ENCODE measurements at regions not wholly inside any gene's neighbourhood (a gene's known extent, or its start where the extent isn't known, plus 50 kb on each side); places are given as distances from the start of the nearest gene placed in this dataset.
"Not testable (repeated sequence)": the region's sequence is repeated elsewhere in the genome, so short reads cannot be mapped to it uniquely, and the experiment has no call there.

- DNase-seq (ENCODE audit: low read depth), result no peak
These were observed 675.9 kb upstream of the ZNF608 start for GRCh38 chr5:125422342-125422741.

- no peak for DNase-seq (ENCODE audit: low read depth)
These were observed 678.1 kb upstream of the ZNF608 start for GRCh38 chr5:125424402-125425141.

DNA sequence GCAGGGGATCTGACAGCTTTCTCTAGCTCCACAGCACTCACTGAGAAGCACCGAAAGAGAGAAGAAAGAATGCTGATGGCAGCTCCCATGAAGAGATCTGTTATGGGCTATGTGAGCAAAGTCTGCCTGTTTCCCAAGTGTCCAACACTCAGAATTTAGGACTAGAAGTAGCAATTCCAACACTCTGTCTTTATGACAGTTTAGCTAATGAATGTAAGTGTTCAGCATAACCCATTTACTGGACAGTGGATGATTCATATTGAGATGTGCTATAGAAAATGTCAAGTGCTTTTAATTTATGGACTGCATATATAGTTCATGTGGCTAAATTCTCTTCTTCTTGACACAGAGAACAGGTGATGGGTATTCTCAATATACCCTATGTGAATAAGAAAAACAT, 683.1 kb upstream of the ZNF608 start:
- DNase-seq (ENCODE audit: low read depth), result no peak

- no peak for DNase-seq (ENCODE audit: low read depth)
These were observed 687.0 kb upstream of the ZNF608 start for GRCh38 chr5:125433457-125433856.

- no peak for DNase-seq (ENCODE audit: low read depth)
These were observed 692.8 kb upstream of the ZNF608 start for GRCh38 chr5:125439243-125439642.

DNA sequence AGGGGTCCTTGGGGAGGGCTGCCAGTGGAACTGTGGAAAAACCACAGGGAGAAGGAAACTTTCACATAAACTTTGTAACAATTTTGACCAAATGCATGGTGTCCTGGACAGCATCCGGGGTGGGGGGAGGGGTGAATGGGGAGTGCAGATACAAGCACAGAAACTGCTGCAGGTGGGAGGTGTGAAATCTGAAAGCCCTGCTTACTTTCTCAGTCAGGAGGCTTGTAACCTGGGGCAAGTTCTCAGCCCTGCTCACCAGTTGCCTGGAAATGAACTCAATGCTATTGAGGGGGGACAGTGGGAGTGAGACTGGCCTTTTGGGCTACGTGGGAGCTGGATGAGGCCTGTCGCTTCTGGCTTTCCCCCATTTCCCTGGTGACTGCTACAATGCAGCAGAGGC, 694.5 kb upstream of the ZNF608 start:
- no peak for DNase-seq (ENCODE audit: low read depth)

DNA sequence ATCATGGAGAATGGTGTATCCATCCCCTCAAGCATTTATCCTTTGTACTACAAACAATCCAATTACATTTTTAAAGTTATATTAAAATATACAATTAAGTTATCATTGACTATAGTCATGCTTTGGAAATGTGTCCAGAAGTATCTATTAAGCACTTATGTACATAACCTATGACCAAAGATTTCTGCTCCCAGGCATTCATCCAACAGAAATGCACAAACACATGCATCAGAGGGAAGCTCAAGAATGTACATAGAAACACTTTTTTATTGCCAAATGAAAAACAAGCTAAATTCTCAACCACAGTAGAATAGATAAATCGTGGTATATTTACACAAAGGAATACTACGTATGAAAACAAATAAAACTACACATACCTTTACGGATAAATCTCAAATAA, 700.5 kb upstream of the ZNF608 start:
- no peak for DNase-seq (ENCODE audit: low read depth)

- DNase-seq (ENCODE audit: low read depth), result no peak
These were observed 704.3 kb upstream of the ZNF608 start for GRCh38 chr5:125450771-125451170.

GRCh38 chr5:125451622-125452021, 705.2 kb upstream of the ZNF608 start:
- no peak for DNase-seq (ENCODE audit: low read depth)

DNA sequence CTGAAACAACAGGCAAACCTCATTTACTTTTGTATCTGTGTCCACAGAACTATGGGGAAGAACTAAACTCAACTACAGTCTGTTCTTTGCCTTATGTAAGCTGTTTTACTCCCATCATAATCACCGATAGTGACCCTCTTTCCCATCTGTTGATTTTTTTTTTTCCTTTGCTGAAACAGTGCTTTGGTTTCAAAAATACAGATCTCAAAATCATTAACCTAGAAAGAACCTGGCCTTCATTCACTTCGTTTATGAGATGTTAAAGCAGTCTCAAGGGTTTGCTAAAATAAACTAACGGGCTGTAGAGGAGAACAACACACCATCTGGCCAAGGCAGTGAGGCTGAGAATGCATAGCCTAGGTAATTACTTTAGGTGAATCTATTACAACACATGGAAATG, 706.6 kb upstream of the ZNF608 start:
- no peak for DNase-seq (ENCODE audit: low read depth)

DNA sequence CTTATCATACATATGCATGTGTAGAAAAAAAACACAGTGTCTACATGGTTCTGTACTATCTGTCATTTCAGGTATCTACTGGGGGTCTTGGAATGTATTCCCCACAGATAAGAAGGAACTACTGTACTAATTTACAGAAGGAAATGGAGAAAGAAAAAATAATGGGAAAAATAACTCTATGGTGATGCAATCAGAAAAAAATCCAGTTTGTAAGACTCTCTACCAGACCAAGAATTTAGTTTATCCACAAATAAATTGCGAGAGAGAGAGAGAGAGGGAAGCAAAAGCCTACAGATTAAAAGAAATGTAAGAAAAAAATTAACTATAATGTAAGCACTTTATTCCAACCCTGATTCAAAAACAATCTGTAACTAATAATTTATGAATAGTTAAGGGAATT, 708.6 kb upstream of the ZNF608 start:
- no peak for DNase-seq (ENCODE audit: low read depth)

- not testable (repeated sequence) for DNase-seq (ENCODE audit: low read depth)
These were observed 709.6 kb upstream of the ZNF608 start for GRCh38 chr5:125456005-125456404.

DNA sequence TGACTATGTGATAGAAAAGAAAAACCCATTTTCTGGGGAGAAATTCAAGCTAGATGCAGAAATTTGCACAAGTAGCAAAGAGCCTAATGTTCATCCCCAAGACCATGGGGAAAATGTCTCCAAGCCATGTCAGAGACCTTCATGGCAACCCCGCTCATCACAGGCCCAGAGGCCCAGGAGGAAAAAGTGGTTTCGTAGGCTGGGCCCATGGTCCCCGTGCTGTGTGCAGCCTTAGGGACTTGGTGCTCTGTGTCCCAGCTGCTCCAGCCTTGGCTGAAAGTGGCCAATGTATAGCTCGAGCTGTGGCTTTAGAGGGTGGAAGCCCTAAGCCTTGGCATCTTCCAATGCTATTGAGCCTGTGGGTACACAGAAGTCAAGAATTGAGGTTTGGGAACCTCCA, 711.2 kb upstream of the ZNF608 start:
- no peak for DNase-seq (ENCODE audit: low read depth)

DNA sequence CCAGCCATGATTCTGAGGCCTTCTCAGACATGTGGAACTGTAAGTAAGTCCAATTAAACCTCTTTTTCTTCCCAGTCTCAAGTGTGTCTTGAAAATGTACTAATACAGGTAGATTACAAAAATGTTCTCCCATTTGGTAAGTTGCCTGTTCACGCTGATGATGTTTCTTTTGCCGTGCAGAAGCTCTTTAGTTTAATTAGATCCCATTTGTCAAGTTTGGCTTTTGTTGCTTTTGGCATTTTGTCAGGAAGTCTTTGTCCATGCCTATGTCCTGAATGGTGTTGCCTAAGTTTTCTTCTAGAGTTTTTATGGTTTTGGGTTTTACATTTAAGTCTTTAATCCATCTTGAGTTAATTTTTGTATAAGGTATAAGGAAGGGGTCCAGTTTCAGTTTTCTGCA, 712.5 kb upstream of the ZNF608 start:
- DNase-seq (ENCODE audit: low read depth), result not testable (repeated sequence)

DNA sequence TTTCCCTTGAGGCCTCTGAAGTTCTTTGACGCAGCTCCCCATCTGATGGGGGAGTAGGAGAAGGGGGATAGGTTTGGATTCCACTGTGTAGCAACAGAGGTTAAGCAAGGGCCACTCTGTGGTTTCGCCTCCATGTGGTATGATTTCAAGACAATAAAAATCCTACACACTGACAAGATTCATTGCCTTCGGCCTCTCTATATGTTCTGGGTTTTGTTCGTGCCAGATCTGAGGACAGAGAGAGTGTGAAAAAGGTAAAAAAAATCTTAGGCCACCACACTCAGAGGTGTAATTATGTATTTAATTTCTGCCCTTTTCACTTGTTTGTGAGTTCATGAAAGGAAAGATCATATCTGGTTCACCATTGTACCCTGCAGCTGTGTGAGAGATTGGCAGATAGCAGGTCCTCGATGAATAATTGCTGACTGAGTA, 715.2 kb upstream of the ZNF608 start:
- no peak for DNase-seq (ENCODE audit: low read depth)

- DNase-seq (ENCODE audit: low read depth), result no peak
These were observed 717.1 kb upstream of the ZNF608 start for GRCh38 chr5:125463466-125464092.

- DNase-seq (ENCODE audit: low read depth), result no peak
These were observed 718.5 kb upstream of the ZNF608 start for GRCh38 chr5:125464847-125465432.

DNA sequence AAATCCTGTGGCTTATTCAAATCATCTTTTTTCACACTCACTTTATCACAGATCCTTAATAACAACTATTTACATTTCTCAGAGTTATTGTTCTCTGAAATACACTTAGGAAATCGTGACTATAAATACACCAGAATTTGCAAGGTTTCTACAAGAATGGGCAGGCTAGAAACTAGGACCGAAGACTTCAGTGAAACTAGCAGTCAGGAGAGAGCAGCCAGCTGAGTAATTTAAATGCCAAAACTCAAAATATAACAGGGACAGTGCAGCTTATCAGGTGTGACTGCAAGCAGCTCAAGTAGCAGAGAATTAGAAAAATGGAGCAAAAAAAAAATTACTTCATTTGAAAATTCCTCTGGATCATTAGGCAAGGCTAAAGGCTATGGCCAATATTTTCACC, 719.3 kb upstream of the ZNF608 start:
- no peak for DNase-seq (ENCODE audit: low read depth)

- DNase-seq (ENCODE audit: low read depth), result no peak
These were observed 720.8 kb upstream of the ZNF608 start for GRCh38 chr5:125467222-125467621.

DNA sequence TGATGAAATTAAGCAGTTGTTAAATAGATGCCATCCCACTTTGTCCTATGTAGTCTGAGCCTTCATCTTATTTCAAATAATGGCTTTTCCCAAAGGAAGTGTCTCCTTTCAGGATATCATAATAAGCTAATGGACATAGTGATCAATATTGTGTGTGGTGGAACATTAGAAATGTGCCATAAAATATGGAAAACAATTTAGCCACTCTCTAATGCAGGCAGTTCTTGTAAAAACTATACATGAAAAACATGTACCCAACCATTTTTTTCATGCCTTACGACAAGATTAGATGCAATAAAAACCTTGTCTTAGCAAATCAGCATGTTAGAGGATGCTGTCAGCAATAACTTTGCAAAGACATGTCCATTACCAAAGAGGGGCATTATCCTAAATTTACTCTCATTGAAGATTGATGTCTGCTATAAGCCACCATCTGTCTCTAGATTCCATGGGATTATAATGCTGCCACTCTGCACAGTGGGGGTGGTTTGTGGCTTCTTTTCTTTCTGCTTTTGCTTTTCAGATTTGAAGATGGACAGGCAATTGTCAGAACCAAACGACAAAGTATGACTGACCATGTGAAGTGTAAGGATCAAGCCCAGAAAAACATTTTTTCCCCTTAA, 724.0 kb upstream of the ZNF608 start:
- DNase-seq (ENCODE audit: low read depth), result no peak

DNA sequence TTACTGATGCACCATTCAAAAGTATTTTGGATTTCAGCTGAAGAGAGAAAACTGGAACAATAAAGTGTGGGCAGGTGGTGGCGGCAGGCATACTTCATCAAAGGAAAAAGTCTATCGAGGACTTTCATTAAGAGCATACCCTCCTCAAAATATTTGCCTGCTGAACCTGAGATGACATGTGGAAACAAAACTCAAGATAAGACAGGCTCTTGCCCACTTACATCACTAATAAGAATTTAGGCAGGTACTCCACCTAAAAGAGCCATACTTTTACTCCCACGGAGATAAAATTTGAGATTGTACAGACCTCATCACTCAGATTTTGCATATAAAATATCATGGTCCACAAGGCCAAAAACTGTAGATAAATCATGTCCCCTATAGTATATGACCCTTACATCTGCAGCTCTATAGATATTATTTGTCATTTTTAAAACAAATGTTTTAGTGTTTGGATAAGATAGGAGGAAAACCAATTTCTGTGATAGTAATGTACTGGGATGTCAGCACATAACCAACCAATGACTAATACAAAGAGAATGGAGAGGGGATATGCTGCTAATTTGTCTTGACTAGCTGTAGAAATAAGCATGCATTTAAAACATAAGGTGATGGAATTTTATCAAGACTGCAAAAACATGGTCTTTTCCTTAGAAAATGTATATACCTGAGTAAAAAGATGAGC, 730.6 kb upstream of the ZNF608 start:
- DNase-seq (ENCODE audit: low read depth), result no peak

DNA sequence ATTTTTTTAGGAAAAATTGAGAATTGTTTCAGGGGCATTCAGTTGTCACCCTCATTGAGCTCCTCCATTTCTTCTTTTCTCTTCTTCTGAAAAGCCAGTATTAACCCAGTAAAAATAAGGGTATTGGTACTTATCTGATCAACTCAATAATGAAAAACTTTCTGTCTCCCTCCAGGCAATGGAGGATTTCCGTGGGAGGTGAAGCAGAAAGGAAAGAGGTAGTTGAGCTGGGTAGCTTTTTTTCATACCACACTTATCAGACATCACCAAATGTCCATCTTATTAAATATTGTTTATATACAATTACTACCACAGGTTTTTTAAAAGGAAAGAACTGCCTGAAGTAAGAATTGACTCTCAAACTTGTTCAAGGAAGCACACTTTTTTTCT, 731.1 kb upstream of the ZNF608 start:
- DNase-seq (ENCODE audit: low read depth), result no peak

DNA sequence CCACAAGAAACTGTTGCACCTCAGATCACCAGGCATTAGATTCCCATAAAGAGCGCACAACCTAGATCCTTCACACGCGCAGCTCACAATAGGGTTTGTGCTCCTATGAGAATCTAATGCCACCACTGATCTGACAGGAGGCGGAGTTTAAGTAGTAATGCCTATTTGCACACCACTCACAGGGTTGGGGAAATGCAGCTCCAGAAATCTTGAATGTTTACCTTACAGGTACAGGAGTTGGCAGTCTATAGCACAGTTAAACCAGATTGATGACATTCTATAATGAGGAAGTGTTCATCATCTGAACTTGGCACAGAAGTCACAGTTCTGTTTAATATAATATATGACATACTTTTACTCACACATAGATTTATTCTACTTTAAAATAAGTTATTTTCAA, 732.2 kb upstream of the ZNF608 start:
- no peak for DNase-seq (ENCODE audit: low read depth)
